22Rv1 (cell line): ENCODE measurements at regions not wholly inside any gene's neighbourhood (a gene's known extent, or its start where the extent isn't known, plus 50 kb on each side); places are given as distances from the start of the nearest gene placed in this dataset.

Experiments
- ZFX ChIP-seq: fragments of 450-650 bp; IDR thresholded peaks from 2 replicates; pipeline ENCODE4 v1.6.1; 2017; ENCODE audit warnings: antibody characterized with exemption, borderline replicate concordance
- TF ChIP-seq, protein P1 (sequence below): fragments of 450-650 bp; IDR thresholded peaks from 2 replicates; pipeline ENCODE4 v1.5.1; 2017; ENCODE audit warnings: mild to moderate bottlenecking

DNA sequence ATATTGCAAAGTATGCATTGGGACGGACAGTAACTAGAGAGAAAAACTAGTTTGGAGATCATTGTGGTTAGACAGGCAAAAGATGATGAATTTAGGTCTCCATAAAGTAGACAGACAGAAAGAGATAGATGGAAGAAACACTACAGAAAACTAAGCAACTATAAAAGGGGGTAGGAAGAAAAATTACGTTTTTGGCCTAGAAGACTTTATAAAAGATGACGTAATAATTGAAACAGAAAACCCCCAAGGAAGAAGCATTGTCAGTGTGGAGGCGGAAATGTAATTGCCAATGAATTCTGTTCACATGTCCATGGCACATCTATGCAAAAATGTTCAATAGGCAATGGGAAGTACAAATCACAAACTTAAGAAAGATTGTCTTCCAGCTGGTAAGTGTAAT is 1211.5 kb upstream of the ZEB2 start:
- TF ChIP-seq, protein P1, sequence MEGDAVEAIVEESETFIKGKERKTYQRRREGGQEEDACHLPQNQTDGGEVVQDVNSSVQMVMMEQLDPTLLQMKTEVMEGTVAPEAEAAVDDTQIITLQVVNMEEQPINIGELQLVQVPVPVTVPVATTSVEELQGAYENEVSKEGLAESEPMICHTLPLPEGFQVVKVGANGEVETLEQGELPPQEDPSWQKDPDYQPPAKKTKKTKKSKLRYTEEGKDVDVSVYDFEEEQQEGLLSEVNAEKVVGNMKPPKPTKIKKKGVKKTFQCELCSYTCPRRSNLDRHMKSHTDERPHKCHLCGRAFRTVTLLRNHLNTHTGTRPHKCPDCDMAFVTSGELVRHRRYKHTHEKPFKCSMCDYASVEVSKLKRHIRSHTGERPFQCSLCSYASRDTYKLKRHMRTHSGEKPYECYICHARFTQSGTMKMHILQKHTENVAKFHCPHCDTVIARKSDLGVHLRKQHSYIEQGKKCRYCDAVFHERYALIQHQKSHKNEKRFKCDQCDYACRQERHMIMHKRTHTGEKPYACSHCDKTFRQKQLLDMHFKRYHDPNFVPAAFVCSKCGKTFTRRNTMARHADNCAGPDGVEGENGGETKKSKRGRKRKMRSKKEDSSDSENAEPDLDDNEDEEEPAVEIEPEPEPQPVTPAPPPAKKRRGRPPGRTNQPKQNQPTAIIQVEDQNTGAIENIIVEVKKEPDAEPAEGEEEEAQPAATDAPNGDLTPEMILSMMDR: no peak
- TF ChIP-seq ZFX: no peak
